HS-5 (cell line): ENCODE measurements at regions not wholly inside any gene's neighbourhood (a gene's known extent, or its start where the extent isn't known, plus 50 kb on each side); places are given as distances from the start of the nearest gene placed in this dataset.
A peak's percentile ranks its signal among the peaks of the same experiment; 100 is the strongest.
"Not testable (repeated sequence)": the region's sequence is repeated elsewhere in the genome, so short reads cannot be mapped to it uniquely, and the experiment has no call there.

Experiments
- DNase-seq: peaks from one replicate; pipeline ENCODE4 v3.0.0-alpha.2; 2012; ENCODE audit warnings: low read depth

GRCh38 chr5:53160895-53161294 lies 51.3 kb upstream of the MOCS2 start:
- no peak for DNase-seq

DNA sequence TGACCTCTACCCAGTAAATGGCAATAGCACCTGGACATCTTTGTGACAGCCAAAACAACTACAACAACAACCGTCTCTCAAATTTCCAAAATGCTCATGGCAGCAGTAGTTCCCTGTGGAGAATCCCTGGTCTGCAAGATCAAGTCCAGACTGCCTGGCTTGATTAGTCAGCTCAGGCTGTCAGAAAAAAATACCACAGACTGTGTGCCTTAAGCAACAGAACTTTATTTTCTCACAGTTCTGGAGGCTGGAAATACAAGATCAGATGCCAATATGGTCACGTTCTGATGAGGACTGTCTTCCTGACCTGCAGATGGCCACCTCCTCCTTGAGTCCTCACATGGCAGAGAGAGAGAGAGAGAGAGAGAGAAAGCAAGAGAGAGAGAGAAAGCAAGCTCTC lies 52.3 kb upstream of the MOCS2 start:
- no peak for DNase-seq

DNA sequence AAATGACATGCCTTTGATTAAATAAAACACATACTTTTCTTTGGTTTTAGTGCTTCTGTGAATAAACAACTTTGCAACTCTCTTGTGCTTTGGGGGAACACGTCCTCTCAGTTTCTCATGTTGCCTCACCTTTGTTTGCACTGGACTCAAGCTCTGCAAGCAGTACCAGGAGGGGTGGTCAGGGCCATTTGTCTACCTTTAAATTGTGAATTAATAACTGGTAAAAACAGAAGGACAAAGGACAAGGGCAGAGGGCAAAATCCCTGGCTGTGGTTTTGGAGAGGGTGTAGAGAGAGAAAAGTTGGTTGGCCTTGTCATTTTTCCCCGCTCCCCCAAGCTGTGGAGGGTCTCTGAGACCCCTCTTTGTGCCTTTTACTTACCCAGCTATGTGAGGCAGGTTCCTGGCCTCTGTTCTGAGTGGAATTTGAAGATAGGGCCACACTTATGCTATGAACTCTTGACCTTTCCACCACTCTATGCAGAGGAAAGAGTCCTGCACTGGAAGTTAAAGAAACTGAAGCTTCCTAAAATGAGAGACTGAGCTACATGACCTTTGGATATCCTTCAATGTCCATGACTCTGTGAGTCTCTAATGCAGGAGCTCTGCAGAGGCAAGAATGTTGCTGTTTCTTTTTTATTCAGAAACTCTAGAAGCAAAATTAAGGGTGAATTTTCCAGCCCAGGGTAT lies 55.1 kb upstream of the MOCS2 start:
- DNase-seq: no peak

GRCh38 chr5:53165431-53166182 lies 56.0 kb upstream of the MOCS2 start:
- no peak for DNase-seq

DNA sequence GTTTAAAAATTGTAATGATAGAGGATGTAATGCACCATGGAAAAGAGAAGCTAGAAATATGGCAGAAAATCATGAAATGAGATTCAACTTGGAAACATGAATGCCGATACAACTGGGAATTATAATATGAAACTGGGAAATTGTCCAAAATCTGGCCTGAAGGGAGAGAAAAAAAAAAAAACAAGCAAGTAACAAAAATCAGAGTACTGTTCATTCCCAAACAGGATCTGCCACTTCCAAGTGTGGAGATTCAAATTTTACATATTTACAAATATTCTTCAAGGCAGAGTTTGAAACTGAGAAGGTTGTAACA lies 56.6 kb upstream of the MOCS2 start:
- no peak for DNase-seq

DNA sequence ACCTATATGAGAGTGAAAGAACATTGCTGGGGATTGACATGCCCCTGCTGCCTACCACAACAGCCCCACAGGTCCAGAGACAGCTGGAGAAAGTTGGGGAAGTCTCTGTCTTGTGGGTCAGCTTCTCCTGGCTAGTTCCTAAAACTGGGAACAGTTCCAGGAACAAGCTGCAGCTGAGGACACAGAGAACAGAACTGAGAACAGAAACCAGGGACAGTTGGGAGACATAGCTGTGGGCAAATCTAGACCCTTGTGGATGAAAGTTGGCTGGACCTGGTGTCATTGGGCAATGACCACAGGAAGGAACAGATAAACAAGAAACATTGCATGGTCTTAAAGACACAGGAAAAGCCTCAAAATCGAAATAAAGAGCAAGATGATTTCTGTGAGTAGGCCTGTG lies 58.3 kb upstream of the MOCS2 start:
- DNase-seq: no peak

DNA sequence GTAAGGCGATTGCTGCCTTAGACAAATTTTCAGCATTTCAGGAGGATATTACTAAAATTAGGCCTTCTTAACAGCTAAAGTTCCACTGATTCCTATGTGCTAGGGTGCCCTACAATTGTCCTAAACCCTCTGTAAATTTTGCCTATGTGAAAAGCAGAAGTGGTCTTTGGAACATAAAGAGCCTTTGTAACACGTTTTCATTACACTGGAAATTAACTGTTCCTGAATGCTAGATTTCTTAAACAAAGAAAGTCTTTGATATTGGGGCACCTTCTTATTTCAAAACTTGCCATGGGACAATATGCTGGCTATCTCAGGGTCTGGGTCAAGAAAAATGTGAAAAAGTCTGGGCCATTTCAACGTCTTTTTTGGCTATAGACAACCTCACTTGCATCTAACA lies 60.4 kb upstream of the MOCS2 start:
- DNase-seq: no peak

DNA sequence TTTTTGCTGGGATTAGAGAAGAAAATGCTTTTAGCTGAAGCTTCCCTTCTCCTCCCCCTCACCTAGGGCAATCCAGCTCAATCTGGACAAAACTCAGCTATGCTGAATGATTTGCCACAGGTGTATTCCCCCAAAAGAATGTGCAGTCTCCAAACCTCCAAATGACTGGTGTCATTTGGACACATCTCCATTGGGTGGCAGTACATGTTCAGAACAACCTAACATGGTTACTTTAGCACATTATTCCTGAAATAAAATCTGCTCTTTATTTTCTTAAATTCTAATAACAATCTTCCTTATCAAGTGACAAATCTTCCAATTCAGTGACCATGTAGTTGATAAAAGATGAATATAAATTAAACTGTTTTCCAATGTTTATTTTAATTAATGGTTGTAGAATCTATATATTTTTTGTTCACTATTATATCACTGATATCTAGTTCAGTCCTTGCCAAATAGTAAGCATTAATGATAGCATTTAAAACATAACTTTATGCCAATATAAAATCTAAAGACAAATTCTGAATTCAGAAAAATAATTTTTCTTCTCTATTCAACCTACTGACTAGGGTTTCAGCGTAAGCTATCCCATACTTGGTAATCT lies 61.3 kb upstream of the MOCS2 start:
- DNase-seq: peak; percentile 23

GRCh38 chr5:53172073-53172472 lies 62.5 kb upstream of the MOCS2 start:
- not testable (repeated sequence) for DNase-seq

DNA sequence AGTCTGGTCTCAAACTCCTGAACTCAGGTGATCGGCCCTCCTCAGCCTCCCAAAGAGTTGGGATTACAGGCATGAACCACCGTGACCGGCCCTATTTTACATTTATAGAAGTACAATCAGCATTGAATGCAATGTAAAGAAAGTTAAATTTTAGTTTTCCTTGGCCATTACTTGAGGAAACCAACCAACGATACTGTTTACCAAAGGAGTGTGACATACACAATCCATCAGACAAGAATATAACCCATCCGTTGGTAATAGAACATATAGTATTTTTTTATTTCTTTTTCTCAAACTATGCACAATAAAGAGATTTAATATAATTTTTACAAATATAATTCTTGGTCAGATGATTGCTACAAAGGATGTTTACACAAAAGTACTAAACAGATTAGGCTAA lies 63.1 kb upstream of the MOCS2 start:
- DNase-seq: no peak

- DNase-seq: no peak
Observed at GRCh38 chr5:53173083-53173482, 63.5 kb upstream of the MOCS2 start.

DNA sequence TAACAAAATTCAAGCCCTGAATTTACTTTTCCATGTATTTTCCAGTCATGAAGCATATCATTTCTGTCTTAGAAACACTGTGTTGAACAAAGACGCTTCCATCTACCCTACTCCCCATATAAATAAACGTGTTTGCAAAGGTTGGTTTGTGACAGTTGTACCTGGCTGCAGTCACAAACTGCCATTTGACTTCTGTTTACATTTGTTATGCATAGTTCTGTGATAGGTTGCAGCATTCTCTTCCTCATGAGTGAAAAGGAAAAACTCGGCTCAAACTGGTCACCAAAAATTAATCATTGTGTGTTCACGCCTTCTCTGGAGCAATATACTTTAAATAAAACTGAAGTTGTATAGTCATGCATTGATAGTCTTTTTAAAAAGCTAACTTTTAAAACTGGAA lies 69.3 kb upstream of the MOCS2 start:
- DNase-seq: no peak

- DNase-seq: no peak
Observed at GRCh38 chr5:53179691-53180090, 70.1 kb upstream of the MOCS2 start.

DNA sequence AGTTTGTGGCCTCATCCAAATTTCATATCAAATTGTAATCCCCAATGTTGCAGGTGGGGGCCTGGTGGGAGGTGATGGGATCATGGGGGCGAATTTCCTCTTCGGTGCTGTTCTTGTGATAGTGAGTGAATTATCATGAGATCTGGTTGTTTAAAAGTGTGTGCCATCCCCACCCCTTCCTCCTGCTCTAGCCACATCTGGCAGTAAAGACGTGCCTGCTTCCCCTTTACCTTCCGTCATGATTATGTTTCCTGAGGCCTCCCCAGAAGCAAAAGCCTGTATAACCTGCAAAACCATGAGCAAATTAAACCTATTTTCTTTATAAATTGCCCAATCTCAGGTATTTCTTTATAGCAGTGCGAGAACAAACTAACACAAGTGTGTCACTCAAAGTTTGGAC lies 71.0 kb upstream of the MOCS2 start:
- no peak for DNase-seq

- DNase-seq: no peak
Observed at GRCh38 chr5:53180991-53181390, 71.4 kb upstream of the MOCS2 start.

DNA sequence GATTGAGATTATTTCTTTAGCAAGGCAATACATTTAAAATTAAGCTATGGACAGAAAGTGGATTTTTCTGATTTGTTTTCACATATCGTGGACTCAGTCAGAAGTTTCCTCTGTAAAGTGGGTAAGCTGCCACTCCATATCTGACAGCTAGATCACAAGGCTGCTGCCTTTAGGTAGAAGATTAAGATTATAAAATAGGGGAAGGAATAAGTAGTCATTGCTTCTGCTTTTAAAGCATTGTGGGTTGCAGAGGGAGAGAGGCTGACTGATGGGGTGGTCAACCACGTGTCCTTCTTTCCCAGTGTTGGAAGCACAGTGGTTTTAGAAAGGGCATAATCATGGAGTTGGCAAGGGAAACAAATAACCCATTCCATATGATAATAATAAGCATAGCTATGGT lies 74.3 kb upstream of the MOCS2 start:
- DNase-seq: no peak

DNA sequence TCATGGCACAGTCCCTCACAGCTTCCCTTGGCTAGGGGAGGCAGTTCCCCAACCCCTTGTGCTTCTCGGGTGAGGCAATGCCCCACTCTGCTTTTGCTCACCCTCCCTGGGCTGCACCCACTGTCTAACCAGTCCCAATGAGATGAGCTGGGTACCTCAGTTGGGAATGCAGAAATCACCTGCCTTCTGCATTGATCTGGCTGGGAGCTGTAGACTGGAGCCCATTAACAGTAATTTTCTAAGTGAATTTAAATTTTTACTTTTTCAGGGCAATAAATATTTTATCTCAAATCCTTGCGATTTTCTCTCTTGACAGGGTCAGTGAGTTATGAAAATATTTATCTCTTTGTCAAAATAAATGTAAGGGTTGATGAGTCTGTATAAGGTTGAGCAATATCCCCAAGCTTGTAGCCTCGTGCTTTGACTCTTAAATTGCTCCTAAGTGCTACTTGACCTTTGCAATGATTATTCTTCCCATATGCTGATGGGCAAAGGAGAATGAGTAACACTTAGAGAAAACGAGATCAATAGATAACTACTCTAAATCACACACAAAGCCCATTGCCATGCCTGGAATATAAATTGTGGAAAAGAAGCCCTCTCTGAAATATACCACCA lies 82.1 kb upstream of the MOCS2 start:
- no peak for DNase-seq

DNA sequence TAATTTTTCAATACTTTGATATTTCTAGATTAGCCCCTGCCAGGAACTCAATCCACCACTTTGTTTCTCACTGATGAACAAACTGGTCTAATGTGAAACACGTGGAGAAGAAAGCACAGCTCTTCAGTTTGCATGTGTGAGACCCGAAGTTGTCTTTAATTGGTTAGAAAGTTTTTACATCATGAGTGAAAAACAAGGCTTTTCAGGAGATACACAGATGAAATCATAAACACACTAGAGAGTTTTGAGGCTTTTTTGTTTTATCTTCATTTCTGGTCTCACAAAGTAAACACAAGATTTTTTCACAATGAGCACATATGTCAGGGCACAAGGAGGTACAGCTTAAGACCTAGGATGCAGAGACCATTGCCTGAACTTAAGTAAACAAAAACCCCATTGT lies 84.5 kb upstream of the MOCS2 start:
- DNase-seq: no peak

DNA sequence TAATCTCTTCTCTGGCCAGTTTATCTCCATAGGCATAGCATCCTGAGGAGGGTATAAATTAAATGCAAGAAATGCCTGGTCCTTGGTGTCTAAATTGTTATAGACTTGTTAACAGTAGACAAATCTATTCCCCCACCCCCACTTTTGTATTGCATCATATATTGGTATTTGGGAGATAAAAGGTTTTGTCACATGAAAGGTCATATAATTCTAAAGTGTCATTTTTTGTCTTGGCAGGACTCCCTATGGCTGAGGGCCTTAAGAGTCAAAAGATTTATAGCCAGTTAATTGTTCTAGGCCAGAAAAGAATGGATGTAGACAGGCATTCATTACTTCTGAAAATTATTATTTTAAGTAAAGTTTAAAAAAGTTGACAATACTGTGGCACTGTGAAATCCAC lies 90.3 kb upstream of the MOCS2 start:
- DNase-seq: no peak

GRCh38 chr5:53200306-53200705 lies 90.7 kb upstream of the MOCS2 start:
- DNase-seq: no peak

DNA sequence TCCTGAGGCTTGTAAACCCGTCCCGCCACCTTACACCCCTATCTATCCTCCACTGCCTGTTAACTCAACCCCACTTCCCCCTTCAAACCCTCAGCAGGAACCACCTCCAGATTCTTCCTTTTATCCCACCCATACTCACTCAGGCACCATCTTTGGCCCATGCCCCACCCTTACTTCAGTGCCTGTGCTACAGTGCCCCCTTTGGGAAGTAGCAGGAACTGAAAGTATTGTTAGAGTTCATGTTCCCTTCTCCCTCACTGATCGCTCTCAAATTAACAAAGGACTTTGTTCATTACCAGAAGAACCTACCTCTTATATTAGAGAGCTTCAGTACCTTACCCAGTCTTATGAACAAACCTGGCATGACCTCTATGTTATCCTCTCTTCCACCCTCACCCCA lies 92.2 kb upstream of the MOCS2 start:
- no peak for DNase-seq

DNA sequence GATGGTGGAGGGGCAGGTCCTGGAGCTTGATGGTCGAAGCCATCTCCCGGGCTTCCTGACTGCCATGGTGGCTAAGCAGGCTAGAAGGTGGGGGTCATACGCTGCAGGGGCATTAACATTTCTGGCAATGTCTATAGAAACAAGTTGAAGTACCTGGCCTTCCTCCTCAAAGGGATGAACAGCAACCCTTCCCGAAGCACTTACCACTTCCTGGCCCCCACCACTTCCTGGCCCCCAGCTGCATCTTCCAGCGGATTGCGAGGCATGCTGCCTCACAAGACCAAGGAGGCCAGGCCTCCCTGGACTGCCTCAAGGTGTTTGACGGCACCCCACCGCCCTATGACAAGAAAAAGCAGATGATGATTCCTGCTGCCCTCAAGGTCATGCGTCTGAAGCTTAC lies 97.0 kb upstream of the MOCS2 start:
- DNase-seq: no peak

DNA sequence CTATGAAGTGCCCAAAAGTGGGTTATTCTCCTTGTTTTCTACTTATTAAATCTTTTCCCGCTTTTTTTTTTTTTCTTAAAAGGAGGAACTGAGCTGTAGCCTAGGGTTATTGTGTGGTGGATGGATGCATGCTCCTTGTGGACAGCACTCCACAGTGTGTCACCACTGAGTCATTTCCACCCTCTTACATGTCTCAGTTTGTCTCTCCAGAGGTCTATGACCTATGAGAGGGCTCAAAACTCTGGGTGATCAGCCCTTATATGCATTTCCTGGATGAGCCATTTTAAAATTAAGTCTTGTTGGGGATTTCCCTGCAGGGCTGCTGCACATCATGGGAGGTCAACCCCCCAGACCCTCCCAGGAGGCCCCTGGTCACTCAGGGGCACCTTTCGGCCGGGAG lies 102.2 kb upstream of the MOCS2 start:
- DNase-seq: peak; percentile 56
